Neural progenitor cell (in vitro differentiated cells): ENCODE measurements at regions not wholly inside any gene's neighbourhood (a gene's known extent, or its start where the extent isn't known, plus 50 kb on each side); places are given as distances from the start of the nearest gene placed in this dataset.

ENCODE experiments used
- DNase-seq: peaks from one replicate; pipeline ENCODE4 v3.0.0-alpha.2; 2016; ENCODE audit warnings: low spot score
- H2AFZ ChIP-seq: fragments of 200-600 bp; sonication (generic); replicated peaks from 2 replicates; pipeline ENCODE4 v1.6.1; 2016; ENCODE audit warnings: antibody characterized with exemption
- H3F3A ChIP-seq: fragments of 200-600 bp; sonication (generic); 2 replicates; pipeline ENCODE4 v1.6.1; 2016; ENCODE audit warnings: antibody characterized with exemption, low read depth
- H3K27ac ChIP-seq: fragments of 200-600 bp; sonication (generic); 2 replicates; pipeline ENCODE4 v1.5.1; 2016; ENCODE audit warnings: mild to moderate bottlenecking
- H3K27me3 ChIP-seq: fragments of 200-600 bp; sonication (generic); 2 replicates; pipeline ENCODE4 v1.6.1; 2016; ENCODE audit warnings: mild to moderate bottlenecking, moderate library complexity
- H3K36me3 ChIP-seq: fragments of 200-600 bp; sonication (generic); 2 replicates; pipeline ENCODE4 v1.5.1; 2016
- H3K4me1 ChIP-seq: fragments of 200-600 bp; sonication (generic); 2 replicates; pipeline ENCODE4 v1.6.1; 2016; ENCODE audit warnings: mixed run types
- H3K4me2 ChIP-seq: fragments of 200-600 bp; sonication (generic); 2 replicates; pipeline ENCODE4 v1.6.1; 2016
- H3K4me3 ChIP-seq: fragments of 200-600 bp; sonication (generic); 2 replicates; pipeline ENCODE4 v1.5.1; 2016
- H3K79me2 ChIP-seq: fragments of 200-600 bp; sonication (generic); 2 replicates; pipeline ENCODE4 v1.6.1; 2016; ENCODE audit warnings: low read depth
- H3K9ac ChIP-seq: fragments of 200-600 bp; sonication (generic); 2 replicates; pipeline ENCODE4 v1.6.1; 2016
- H3K9me3 ChIP-seq: fragments of 200-600 bp; sonication (generic); 2 replicates; pipeline ENCODE4 v1.5.1; 2016; ENCODE audit warnings: low read depth
- H4K20me1 ChIP-seq: fragments of 200-600 bp; sonication (generic); 2 replicates; pipeline ENCODE4 v1.6.1; 2016; ENCODE audit warnings: low read depth
- H3K27ac Mint-ChIP-seq: 3 replicates; pipeline ENCODE4 v1.8.0; 2021; ENCODE audit warnings: mixed read lengths
- H3K27me3 Mint-ChIP-seq: 2 replicates; pipeline ENCODE4 v1.8.0; 2022; ENCODE audit warnings: low read depth, mild to moderate bottlenecking, inconsistent platforms, moderate library complexity, mixed read lengths; ENCODE audit not compliant: insufficient read depth
- H3K36me3 Mint-ChIP-seq: 3 replicates; pipeline ENCODE4 v1.8.0; 2021; ENCODE audit warnings: mixed read lengths
- H3K4me1 Mint-ChIP-seq: 3 replicates; pipeline ENCODE4 v1.8.0; 2021; ENCODE audit warnings: mixed read lengths
- H3K4me3 Mint-ChIP-seq: 3 replicates; pipeline ENCODE4 v1.8.0; 2021; ENCODE audit warnings: mild to moderate bottlenecking, moderate library complexity, mixed read lengths
- H3K9me3 Mint-ChIP-seq: 3 replicates; pipeline ENCODE4 v1.8.0; 2020; ENCODE audit warnings: mixed read lengths
- CTCF ChIP-seq: fragments of 200-600 bp; sonication (generic); IDR thresholded peaks from 2 replicates; pipeline ENCODE4 v1.5.1; 2017; ENCODE audit warnings: antibody characterized with exemption, mild to moderate bottlenecking
- EZH2 ChIP-seq: fragments of 200-600 bp; sonication (generic); IDR thresholded peaks from 2 replicates; pipeline ENCODE4 v1.6.1; 2017; ENCODE audit warnings: antibody characterized with exemption, mild to moderate bottlenecking, moderate library complexity
- EZH2phosphoT487 ChIP-seq: fragments of 200-600 bp; sonication (generic); IDR thresholded peaks from 2 replicates; pipeline ENCODE4 v1.6.1; 2017; ENCODE audit warnings: antibody characterized with exemption

DNA sequence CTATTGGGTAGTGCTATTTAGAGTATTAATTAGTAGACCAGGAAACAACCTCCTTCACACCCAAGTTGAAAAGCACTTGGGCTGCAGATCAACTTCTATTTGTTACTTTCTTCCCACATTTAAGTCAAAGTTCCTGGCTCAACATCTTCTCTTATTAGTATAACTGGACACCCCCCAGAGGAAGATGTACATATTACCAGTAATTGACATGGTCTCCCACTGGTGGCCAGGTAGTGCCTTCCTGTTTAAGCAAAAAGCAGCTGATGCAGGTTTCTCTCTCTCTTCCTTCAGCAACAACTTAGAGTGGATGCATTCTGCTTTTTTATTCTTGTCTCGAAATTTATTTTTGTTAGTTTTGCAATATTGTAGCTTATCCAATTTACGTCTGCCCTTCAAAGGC lies 438.1 kb downstream of the GBA3 start:
- H3K4me2 ChIP-seq, result no peak overlapping the region
- H4K20me1 ChIP-seq, result no peaks in the 10 kb centered on the region
- no peak overlapping the region for H2AFZ ChIP-seq
- no peaks in the 10 kb centered on the region for H3K27me3 ChIP-seq
- DNase-seq, result no peak
- peaks cover 14% of the 10 kb centered on the region for H3K27me3 Mint-ChIP-seq
- TF ChIP-seq EZH2, result no peak
- no peak for TF ChIP-seq CTCF
- H3K4me1 ChIP-seq, result peaks cover 20% of the 10 kb centered on the region
- no peaks in the 10 kb centered on the region for H3K36me3 Mint-ChIP-seq
- H3K27ac Mint-ChIP-seq, result no peak overlapping the region
- H3K4me1 Mint-ChIP-seq, result peaks cover 6% of the 10 kb centered on the region
- no peak overlapping the region for H3K9ac ChIP-seq
- no peaks in the 10 kb centered on the region for H3K36me3 ChIP-seq
- H3F3A ChIP-seq, result no peaks in the 10 kb centered on the region
- no peaks in the 10 kb centered on the region for H3K9me3 ChIP-seq
- no peaks in the 10 kb centered on the region for H3K79me2 ChIP-seq
- peaks cover 3% of the 10 kb centered on the region for H3K9me3 Mint-ChIP-seq
- no peak overlapping the region for H3K4me3 Mint-ChIP-seq
- no peak overlapping the region for H3K4me3 ChIP-seq
- H3K27ac ChIP-seq, result no peak overlapping the region

DNA sequence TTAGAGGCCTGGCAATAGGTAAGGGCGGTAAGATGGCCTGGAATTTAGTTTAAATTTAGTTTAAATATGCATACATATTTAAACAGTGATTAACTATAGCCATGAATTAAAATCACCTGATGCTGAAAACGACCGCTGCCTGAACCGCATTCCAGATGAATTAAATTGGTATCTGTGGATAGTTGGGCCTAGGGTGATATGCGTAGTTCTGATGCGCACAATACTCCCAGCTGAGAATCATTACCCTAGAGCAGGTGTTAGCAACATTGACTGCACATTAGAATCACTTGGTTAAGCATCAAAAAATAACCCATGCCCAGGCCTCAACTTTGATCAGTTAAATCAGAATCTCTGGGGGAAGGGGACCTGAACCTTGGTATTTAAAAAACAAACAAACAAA lies 432.4 kb downstream of the GBA3 start:
- Histone ChIP-seq H3K4me3 (no peak overlapping the region), H3K9me3 (no peaks in the 10 kb centered on the region), H3K27me3 (no peaks in the 10 kb centered on the region), H4K20me1 (no peaks in the 10 kb centered on the region), H3F3A (no peaks in the 10 kb centered on the region), H3K27ac (no peak overlapping the region), H3K36me3 (no peaks in the 10 kb centered on the region), H2AFZ (no peak overlapping the region), H3K4me1 (peaks cover 15% of the 10 kb centered on the region), H3K9ac (no peak overlapping the region), H3K4me2 (no peak overlapping the region), H3K79me2 (no peaks in the 10 kb centered on the region)
- Mint-ChIP-seq H3K4me1 (peaks cover 5% of the 10 kb centered on the region), H3K9me3 (peaks cover 16% of the 10 kb centered on the region), H3K36me3 (no peaks in the 10 kb centered on the region), H3K4me3 (no peak overlapping the region), H3K27me3 (peaks cover 12% of the 10 kb centered on the region), H3K27ac (no peak overlapping the region)
- TF ChIP-seq EZH2phosphoT487 (no peak), EZH2 (no peak), CTCF (no peak)
- DNase-seq, result no peak

- Histone ChIP-seq H3K79me2 (no peaks in the 10 kb centered on the region), H3K27ac (no peak overlapping the region), H3K4me1 (peaks cover 15% of the 10 kb centered on the region), H2AFZ (no peak overlapping the region), H3K4me2 (no peak overlapping the region), H3K9ac (no peak overlapping the region), H3K4me3 (no peak overlapping the region), H3K36me3 (no peaks in the 10 kb centered on the region), H4K20me1 (no peaks in the 10 kb centered on the region), H3K27me3 (no peaks in the 10 kb centered on the region), H3K9me3 (no peaks in the 10 kb centered on the region), H3F3A (no peaks in the 10 kb centered on the region)
- peaks cover 2% of the 10 kb centered on the region for H3K27me3 Mint-ChIP-seq
- no peak for TF ChIP-seq CTCF
- no peak for TF ChIP-seq EZH2
- no peak for TF ChIP-seq EZH2phosphoT487
- peaks cover 16% of the 10 kb centered on the region for H3K9me3 Mint-ChIP-seq
- H3K4me3 Mint-ChIP-seq, result no peak overlapping the region
- H3K27ac Mint-ChIP-seq, result no peak overlapping the region
- H3K36me3 Mint-ChIP-seq, result no peaks in the 10 kb centered on the region
- DNase-seq, result peak; percentile 6
- H3K4me1 Mint-ChIP-seq, result peaks cover 5% of the 10 kb centered on the region
Measured at GRCh38 chr4:23122666-23123400, 430.1 kb downstream of the GBA3 start.
